K562 (cell line): ENCODE measurements at regions not wholly inside any gene's neighbourhood (a gene's known extent, or its start where the extent isn't known, plus 50 kb on each side); places are given as distances from the start of the nearest gene placed in this dataset.
"Not testable (repeated sequence)": the region's sequence is repeated elsewhere in the genome, so short reads cannot be mapped to it uniquely, and the experiment has no call there.

Experiments used
- EGR1 ChIP-seq: fragments of 450-650 bp; conservative IDR thresholded peaks from 2 replicates; pipeline ENCODE4 v1.6.1; 2017; ENCODE audit warnings: mild to moderate bottlenecking
- MTA2 ChIP-seq: fragments of 450-650 bp; IDR thresholded peaks from 2 replicates; pipeline ENCODE4 v1.6.1; 2016; ENCODE audit warnings: low read depth
- PHF8 ChIP-seq: fragments of 200-600 bp; sonication (generic); IDR thresholded peaks from 2 replicates; pipeline ENCODE4 v1.6.1; 2012; ENCODE audit warnings: mixed run types, mild to moderate bottlenecking, inconsistent platforms, low read length, moderate library complexity, borderline replicate concordance
- ZNF224 ChIP-seq: sonication (generic); formaldehyde crosslinking; IDR thresholded peaks from 2 replicates; pipeline ENCODE4 v1.8.0; 2022; ENCODE audit warnings: mild to moderate bottlenecking, missing genetic modification reagents

DNA sequence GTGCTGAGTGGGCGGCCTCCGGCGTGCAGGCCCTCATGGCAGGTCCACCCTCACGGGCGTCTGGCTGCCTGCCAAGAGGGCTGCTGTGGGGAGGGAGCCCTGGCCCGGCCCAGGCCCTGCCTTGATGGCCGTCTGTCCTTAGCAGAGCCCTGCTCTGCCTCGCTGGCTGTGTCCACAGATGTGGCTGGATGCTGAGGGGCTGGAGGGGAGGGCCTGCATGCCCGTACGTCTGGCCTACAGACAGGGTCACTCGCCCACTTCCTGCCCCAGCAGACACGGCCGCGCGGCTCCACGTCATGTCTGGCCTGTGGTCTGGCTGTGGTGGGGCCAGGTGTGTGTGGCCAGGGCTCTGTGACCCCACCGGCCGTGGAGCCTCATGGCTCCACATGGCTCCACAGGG, 186.3 kb downstream of the TMEM121 start:
- TF ChIP-seq PHF8; EGR1; MTA2; ZNF224 (CRISPR knock-in tag): not testable (repeated sequence)
